ENCODE measurements at regions not wholly inside any gene's neighbourhood (a gene's known extent, or its start where the extent isn't known, plus 50 kb on each side); places are given as distances from the start of the nearest gene placed in this dataset.

DNA sequence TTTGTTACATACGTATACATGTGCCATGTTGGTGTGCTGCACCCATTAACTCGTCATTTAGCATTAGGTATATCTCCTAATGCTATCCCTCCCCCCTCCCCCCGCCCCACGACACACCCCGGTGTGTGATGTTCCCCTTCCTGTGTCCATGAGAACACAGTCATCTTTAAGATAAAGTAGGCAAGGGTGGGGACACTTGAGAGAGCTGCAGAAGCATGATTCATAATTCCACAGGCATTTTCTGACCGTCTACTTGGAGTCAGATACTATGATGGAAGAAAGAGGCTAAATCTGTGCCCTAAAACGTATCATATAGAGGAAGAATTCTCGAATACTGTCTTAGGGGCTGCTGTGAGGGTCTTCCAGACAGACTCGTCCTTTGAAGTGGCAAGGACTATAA is 145.9 kb upstream of the VASH1 start:
- ChIA-PET POLR2A (no interaction called here), CTCF (no interaction called here)
- DNase-seq (ENCODE audit: extremely low spot score) = no peak
- TF ChIP-seq, protein P1, sequence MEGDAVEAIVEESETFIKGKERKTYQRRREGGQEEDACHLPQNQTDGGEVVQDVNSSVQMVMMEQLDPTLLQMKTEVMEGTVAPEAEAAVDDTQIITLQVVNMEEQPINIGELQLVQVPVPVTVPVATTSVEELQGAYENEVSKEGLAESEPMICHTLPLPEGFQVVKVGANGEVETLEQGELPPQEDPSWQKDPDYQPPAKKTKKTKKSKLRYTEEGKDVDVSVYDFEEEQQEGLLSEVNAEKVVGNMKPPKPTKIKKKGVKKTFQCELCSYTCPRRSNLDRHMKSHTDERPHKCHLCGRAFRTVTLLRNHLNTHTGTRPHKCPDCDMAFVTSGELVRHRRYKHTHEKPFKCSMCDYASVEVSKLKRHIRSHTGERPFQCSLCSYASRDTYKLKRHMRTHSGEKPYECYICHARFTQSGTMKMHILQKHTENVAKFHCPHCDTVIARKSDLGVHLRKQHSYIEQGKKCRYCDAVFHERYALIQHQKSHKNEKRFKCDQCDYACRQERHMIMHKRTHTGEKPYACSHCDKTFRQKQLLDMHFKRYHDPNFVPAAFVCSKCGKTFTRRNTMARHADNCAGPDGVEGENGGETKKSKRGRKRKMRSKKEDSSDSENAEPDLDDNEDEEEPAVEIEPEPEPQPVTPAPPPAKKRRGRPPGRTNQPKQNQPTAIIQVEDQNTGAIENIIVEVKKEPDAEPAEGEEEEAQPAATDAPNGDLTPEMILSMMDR (IDR thresholded peaks at IDR 0.05; ENCODE audit: control extremely low read depth, extremely low read depth, low read depth, missing control alignments) = no peak

DNA sequence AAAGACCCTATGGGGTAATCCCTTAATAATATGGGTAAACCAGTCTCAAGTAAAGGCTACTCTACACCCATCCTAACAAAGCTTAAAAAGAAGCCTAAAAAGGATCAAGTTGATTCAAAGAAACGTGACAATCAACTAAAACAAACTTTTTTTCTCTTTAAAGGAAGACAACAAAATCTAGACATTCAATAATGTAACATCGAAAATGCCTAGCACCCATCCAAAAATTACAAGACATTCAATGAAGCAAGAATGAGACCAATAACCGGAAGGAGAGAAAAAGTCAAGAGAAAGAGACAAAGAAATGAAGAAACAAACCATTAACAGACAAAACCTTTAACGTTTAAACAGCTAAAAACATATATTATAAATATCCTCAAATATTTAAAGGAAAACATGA is 143.8 kb upstream of the VASH1 start:
- DNase-seq (ENCODE audit: extremely low spot score) = no peak
- TF ChIP-seq, protein P1 (IDR thresholded peaks at IDR 0.05; ENCODE audit: control extremely low read depth, extremely low read depth, low read depth, missing control alignments) = no peak
- CTCF ChIA-PET = no interaction called here
- POLR2A ChIA-PET = no interaction called here

DNA sequence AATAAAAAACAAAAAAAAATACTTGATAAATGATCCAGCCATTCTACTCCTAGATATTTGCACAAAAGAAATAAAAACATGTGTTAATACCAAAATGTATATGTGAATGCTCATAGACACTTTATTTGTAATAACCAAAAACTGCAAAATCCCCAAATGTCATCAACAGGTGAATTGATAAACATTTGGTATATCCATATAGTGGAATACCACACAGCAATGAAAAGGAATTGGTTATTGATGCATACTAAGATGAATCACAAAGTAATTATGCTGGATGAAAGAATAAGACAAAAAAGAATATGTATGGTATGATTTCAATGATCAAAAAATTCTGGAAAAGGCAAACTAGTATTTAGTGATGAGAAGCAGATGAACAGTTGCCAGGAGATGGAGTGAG is 124.7 kb upstream of the VASH1 start:
- ChIA-PET POLR2A (no interaction called here), CTCF (no interaction called here)
- TF ChIP-seq, protein P1 (IDR thresholded peaks at IDR 0.05; ENCODE audit: control extremely low read depth, extremely low read depth, low read depth, missing control alignments) = no peak
- no peak for DNase-seq (ENCODE audit: extremely low spot score)

DNA sequence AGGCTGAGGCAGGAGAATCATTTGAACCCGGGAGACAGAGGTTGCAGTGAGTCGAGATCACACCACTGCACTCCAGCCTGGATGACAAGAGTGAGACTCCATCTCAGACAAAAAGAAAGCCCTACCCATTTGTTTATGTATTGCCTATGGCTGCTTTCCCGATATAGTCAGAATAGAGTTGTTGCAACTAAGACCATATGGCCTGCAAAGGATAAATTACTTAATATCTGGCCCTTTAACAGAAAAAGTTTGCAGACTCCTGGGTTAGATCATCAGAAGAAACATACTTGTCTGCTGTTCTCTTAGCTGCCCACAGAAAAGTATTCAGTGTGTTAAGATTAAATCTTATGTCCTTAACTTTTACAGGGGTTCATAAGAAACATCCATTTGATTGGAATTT is 122.4 kb upstream of the VASH1 start:
- CTCF ChIA-PET = no interaction called here
- POLR2A ChIA-PET = no interaction called here

DNA sequence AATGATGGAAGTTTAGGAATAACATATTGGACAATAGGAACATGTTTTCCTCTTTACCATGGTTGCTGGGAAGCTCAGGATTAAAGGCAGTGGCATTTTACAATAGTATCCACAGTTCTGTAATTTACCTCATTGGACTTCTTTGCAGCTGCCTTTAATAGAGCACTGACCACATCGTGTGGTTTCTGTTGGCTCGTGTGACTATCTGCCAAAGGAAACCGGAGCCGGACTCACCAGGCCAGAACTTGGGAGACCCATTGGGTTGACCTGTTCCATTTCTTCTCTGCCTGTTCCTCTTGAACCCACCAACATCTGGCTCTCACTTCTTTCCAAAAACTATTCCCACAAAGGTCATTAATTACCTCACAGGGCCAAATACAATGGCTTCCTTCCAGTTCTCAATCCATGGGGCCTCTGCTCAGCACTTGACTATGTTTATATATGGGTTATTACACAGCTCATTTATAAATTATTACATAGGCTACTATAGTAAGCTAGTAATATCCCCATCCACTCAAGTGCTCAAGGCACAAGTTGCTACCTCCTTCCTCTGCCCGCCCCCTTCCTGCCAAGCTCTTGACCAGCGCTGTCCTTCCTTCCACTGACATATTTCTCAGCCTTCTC is 121.5 kb upstream of the VASH1 start:
- CTCF ChIA-PET = interaction anchor here (1.6 kb wide), 1 partner anchor 71 kb away, joined by 4 read pairs; no protein-coding TSS in a partner anchor
- TF ChIP-seq, protein P1 (IDR thresholded peaks at IDR 0.05; ENCODE audit: control extremely low read depth, extremely low read depth, low read depth, missing control alignments) = no peak
- POLR2A ChIA-PET = no interaction called here
- DNase-seq (ENCODE audit: extremely low spot score) = no peak

More for the DNA sequence above, 122.4 kb upstream of the VASH1 start:
- TF ChIP-seq, protein P1 (IDR thresholded peaks at IDR 0.05; ENCODE audit: control extremely low read depth, extremely low read depth, low read depth, missing control alignments) = no peak
- no peak for DNase-seq (ENCODE audit: extremely low spot score)

DNA sequence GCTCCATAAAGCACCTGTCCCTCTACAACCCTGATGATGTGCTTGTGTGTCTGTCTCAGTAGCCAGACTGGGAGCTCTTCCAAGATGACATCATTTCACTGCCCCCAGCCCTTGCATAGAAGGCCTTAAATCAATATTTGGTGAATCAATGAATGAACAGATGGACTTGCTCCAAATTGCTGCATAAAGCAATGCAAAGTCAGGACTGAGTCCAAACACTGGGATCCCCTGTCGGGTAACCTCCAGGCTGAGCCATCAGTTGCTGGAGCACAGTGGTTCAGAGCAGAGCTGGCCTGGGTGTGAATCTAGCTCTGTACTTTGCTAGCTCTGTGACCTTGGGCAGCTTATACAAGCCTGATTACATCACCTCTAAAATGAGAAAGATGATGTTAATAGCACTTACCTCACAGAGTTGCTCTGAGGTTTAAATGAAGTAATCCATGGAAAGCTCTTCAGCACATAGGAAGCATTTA is 120.3 kb upstream of the VASH1 start:
- CTCF ChIA-PET = interaction anchor here (1.1 to 1.6 kb wide), 2 partner anchors 11 to 70 kb away, joined by 3 to 4 read pairs; no protein-coding TSS in a partner anchor
- TF ChIP-seq, protein P1 (IDR thresholded peaks at IDR 0.05; ENCODE audit: control extremely low read depth, extremely low read depth, low read depth, missing control alignments) = no peak
- POLR2A ChIA-PET = no interaction called here
- DNase-seq (ENCODE audit: extremely low spot score) = no peak
